ENCODE measurements at regions not wholly inside any gene's neighbourhood (a gene's known extent, or its start where the extent isn't known, plus 50 kb on each side); places are given as distances from the start of the nearest gene placed in this dataset.

DNA sequence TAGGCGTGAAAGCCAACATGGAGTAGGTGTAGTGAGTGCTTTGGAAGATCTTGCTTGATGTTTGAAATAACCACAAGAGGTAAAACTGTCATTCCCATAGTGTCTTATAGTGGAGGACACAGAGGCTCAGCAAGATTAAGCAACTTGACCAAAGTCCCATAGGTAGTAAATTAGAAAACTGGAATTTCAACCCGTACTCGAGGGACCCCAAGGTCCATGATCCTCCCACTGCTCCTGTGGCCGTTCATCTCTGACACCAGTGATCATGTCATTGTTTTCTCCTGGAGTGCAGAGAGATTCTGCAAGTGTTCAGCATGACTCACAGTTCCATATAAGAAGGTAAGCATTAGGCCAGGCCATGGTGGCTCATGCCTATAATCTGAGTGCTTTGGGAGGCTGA, 126.9 kb downstream of the FGF9 start:
- Histone ChIP-seq H2AFZ (ENCODE audit: low read depth, low read length) (no peak overlapping the region), H3K9me1 (replicated peaks; ENCODE audit: control insufficient read depth, extremely low read depth, insufficient read depth, low read length) (no peaks in the 10 kb centered on the region), H4K20me1 (replicated peaks; ENCODE audit: control insufficient read depth, extremely low read depth, insufficient read depth, low read length) (no peaks in the 10 kb centered on the region), H3K9ac (replicated peaks; ENCODE audit: extremely low read depth, insufficient read depth, low read length) (no peak overlapping the region), H3K4me3 (replicated peaks in 1 of 3; ENCODE audit: insufficient read depth in 1 of 3, low read depth in 1 of 3, low read length in 3 of 3) (no peak overlapping the region), H3K27ac (ENCODE audit: insufficient read depth, low read depth, low read length) (no peak overlapping the region), H3K36me3 (ENCODE audit: control insufficient read depth in 2 of 2, extremely low read depth in 1 of 2, insufficient read depth in 2 of 2, low read length in 2 of 2) (no peaks in the 10 kb centered on the region), H3K4me2 (ENCODE audit: insufficient read depth, low read length) (no peak overlapping the region), H3K4me1 (ENCODE audit: control insufficient read depth, extremely low read depth, insufficient read depth, low read length) (no peaks in the 10 kb centered on the region), H3K27me3 (ENCODE audit: control insufficient read depth in 2 of 2, insufficient read depth in 2 of 2, low read length in 2 of 2) (no peaks in the 10 kb centered on the region), H3K79me2 (ENCODE audit: control insufficient read depth, insufficient read depth, low read length) (no peaks in the 10 kb centered on the region), H3K9me3 (replicated peaks; ENCODE audit: control insufficient read depth, insufficient read depth, low read length) (peaks cover 8% of the 10 kb centered on the region)
- intact Hi-C loops (cut with micrococcal nuclease), result no loop called here
- ChIA-PET POLR2A (no interaction called here), CTCF (no interaction called here)
- dilution Hi-C loops (cut with MboI; ENCODE audit: extremely low pct_ligation_motif_present, low sequenced_read_pairs), result no loop called here
- no TSS peak for BruUV-seq (replicated peaks)
- FAIRE-seq, result no peak
- TF ChIP-seq POLR2AphosphoS5 (IDR thresholded peaks at IDR 0.05; ENCODE audit: insufficient read depth, low read depth, low read length), result no peak
- DNase-seq (ENCODE audit: low read depth, low spot score), result no peak

DNA sequence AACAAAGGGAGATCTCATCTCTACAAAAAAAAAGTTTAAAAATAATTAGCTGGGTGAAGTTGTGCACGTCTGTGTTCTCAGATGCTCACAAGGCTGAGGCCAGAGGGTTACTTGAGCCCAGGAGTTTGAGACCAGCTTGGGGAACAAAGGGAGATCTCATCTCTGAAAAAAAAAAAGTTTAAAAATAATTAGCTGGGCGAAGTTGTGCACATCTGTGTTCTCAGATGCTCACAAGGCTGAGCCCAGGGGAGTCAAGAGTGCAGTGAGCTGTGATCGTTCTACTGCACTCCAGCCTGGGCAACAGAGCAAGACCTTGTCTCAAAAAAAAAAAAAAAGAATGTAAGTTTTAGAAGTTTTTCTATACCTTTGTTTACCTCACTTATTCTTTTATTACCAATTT, 127.3 kb downstream of the FGF9 start:
- Histone ChIP-seq H3K27ac (ENCODE audit: insufficient read depth, low read depth, low read length) (no peak overlapping the region), H2AFZ (ENCODE audit: low read depth, low read length) (no peak overlapping the region), H4K20me1 (replicated peaks; ENCODE audit: control insufficient read depth, extremely low read depth, insufficient read depth, low read length) (no peaks in the 10 kb centered on the region), H3K4me3 (replicated peaks in 1 of 3; ENCODE audit: insufficient read depth in 1 of 3, low read depth in 1 of 3, low read length in 3 of 3) (no peak overlapping the region), H3K9ac (replicated peaks; ENCODE audit: extremely low read depth, insufficient read depth, low read length) (no peak overlapping the region), H3K79me2 (ENCODE audit: control insufficient read depth, insufficient read depth, low read length) (no peaks in the 10 kb centered on the region), H3K4me1 (ENCODE audit: control insufficient read depth, extremely low read depth, insufficient read depth, low read length) (no peaks in the 10 kb centered on the region), H3K27me3 (ENCODE audit: control insufficient read depth in 2 of 2, insufficient read depth in 2 of 2, low read length in 2 of 2) (no peaks in the 10 kb centered on the region), H3K36me3 (ENCODE audit: control insufficient read depth in 2 of 2, extremely low read depth in 1 of 2, insufficient read depth in 2 of 2, low read length in 2 of 2) (no peaks in the 10 kb centered on the region), H3K9me3 (replicated peaks; ENCODE audit: control insufficient read depth, insufficient read depth, low read length) (peaks cover 6% of the 10 kb centered on the region), H3K9me1 (replicated peaks; ENCODE audit: control insufficient read depth, extremely low read depth, insufficient read depth, low read length) (no peaks in the 10 kb centered on the region), H3K4me2 (ENCODE audit: insufficient read depth, low read length) (no peak overlapping the region)
- FAIRE-seq, result no peak
- dilution Hi-C loops (cut with MboI; ENCODE audit: extremely low pct_ligation_motif_present, low sequenced_read_pairs), result no loop called here
- no peak for DNase-seq (ENCODE audit: low read depth, low spot score)
- intact Hi-C loops (cut with micrococcal nuclease), result no loop called here
- ChIA-PET CTCF (no interaction called here), POLR2A (no interaction called here)
- no peak for TF ChIP-seq EZH2 (IDR thresholded peaks at IDR 0.05; ENCODE audit: borderline replicate concordance, low read depth, low read length, severe bottlenecking)
- BruUV-seq (replicated peaks), result no TSS peak

Measured in endothelial cell of umbilical vein (primary cell).